GM12878 (cell line): ENCODE measurements at regions not wholly inside any gene's neighbourhood (a gene's known extent, or its start where the extent isn't known, plus 50 kb on each side); places are given as distances from the start of the nearest gene placed in this dataset.

Source experiments
- ATAC-seq: fragments of 200-7000 bp; cut with Tn5 transposase; 3 replicates; pipeline ENCODE4 v1.9.1; 2020; ENCODE audit warnings: mild to moderate bottlenecking, moderate library complexity
- BruUV-seq: library from RNA; stranded (reverse); fragments of 400-500 nt; replicated peaks from 2 replicates; lab custom pipeline; 2021; lab: Mats Ljungman, UMichigan
- CTCF ChIA-PET: fragments of 300-600 bp; sonication (Branson Sonifier 250); formaldehyde crosslinking; extraction: SDS; loops from one replicate; lab custom pipeline; 2021; ENCODE audit warnings: inconsistent platforms; lab: Yijun Ruan, JAX
- POLR2A ChIA-PET: fragments of 350-600 bp; formaldehyde crosslinking; extraction: SDS; loops from one replicate; lab custom pipeline; 2021; ENCODE audit warnings: inconsistent platforms; lab: Charles Lee
- RAD21 ChIA-PET: fragments of 300-600 bp; sonication (Branson Sonifier 250); formaldehyde crosslinking; loops from one replicate; lab custom pipeline; 2023; ENCODE audit warnings: antibody characterized with exemption; ENCODE audit not compliant: unreplicated experiment; lab: Charles Lee
- SMC1A ChIA-PET: fragments of 300-600 bp; sonication (Branson Sonifier 250); formaldehyde crosslinking; loops from one replicate; lab custom pipeline; 2023; ENCODE audit not compliant: unreplicated experiment, uncharacterized antibody; lab: Charles Lee
- DNase-seq: peaks from one replicate; pipeline ENCODE4 v3.0.0-alpha.2; 2011; ENCODE audit warnings: low read depth, low spot score
- FAIRE-seq: peaks from 3 replicates; lab custom pipeline; 2011; peaks lifted over from hg19 to GRCh38; lab: Jason Lieb, UNC
- H2AFZ ChIP-seq: 2 replicates; pipeline ENCODE4 v1.6.0; 2011; ENCODE audit warnings: low read depth, low read length, control low read depth; ENCODE audit not compliant: control insufficient read depth
- H3K27ac ChIP-seq: 2 replicates; pipeline ENCODE4 v1.5.1; 2011; ENCODE audit warnings: control low read depth; ENCODE audit not compliant: control insufficient read depth, insufficient read depth
- H3K27me3 ChIP-seq, 2 experiments: replicated peaks in 1 of 2; 2 replicates each; pipeline versions ENCODE4 v1.6.0 to v1.6.1; 2011; ENCODE audit warnings: low read length in 1 of 2; ENCODE audit not compliant: control insufficient read depth in 2 of 2, insufficient read depth in 2 of 2
- H3K36me3 ChIP-seq, 2 experiments: 2 replicates each; pipeline ENCODE4 v1.5.1; 2011; ENCODE audit warnings: low read length in 1 of 2; ENCODE audit not compliant: control insufficient read depth in 2 of 2, insufficient read depth in 2 of 2
- H3K4me1 ChIP-seq: 2 replicates; pipeline ENCODE4 v1.6.1; 2011; ENCODE audit warnings: mild to moderate bottlenecking, low read length, moderate library complexity, mixed read lengths; ENCODE audit not compliant: control insufficient read depth, insufficient read depth
- H3K4me2 ChIP-seq: 2 replicates; pipeline ENCODE4 v1.6.0; 2011; ENCODE audit warnings: control low read depth; ENCODE audit not compliant: control insufficient read depth, insufficient read depth
- H3K4me3 ChIP-seq: fragments of 200-600 bp; sonication (generic); 2 replicates; pipeline ENCODE4 v1.5.1; 2016
- H3K79me2 ChIP-seq: 2 replicates; pipeline ENCODE4 v1.6.0; 2011; ENCODE audit warnings: low read length; ENCODE audit not compliant: control insufficient read depth, insufficient read depth
- H3K9ac ChIP-seq: 2 replicates; pipeline ENCODE4 v1.8.0; 2011; ENCODE audit warnings: low read length, control low read depth, mixed read lengths; ENCODE audit not compliant: control insufficient read depth, insufficient read depth
- H3K9me3 ChIP-seq: replicated peaks from 3 replicates; pipeline ENCODE4 v1.5.1; 2011; ENCODE audit warnings: mild to moderate bottlenecking, low read length; ENCODE audit not compliant: control insufficient read depth, insufficient read depth
- H4K20me1 ChIP-seq: 2 replicates; pipeline ENCODE4 v1.6.0; 2011; ENCODE audit not compliant: control insufficient read depth, insufficient read depth
- ATF7 ChIP-seq: fragments of 450-650 bp; IDR thresholded peaks from 2 replicates; pipeline ENCODE4 v1.6.1; 2016; ENCODE audit warnings: low read depth, mild to moderate bottlenecking
- BCL11A ChIP-seq: IDR thresholded peaks from 2 replicates; pipeline ENCODE4 v1.6.1; 2011; ENCODE audit warnings: low read depth, low read length
- BHLHE40 ChIP-seq, 2 experiments: fragments of 450-650 bp in 1 of 2; IDR thresholded peaks; 2 replicates each; pipeline ENCODE4 v1.6.1; 2011 to 2017; ENCODE audit warnings: low read depth in 2 of 2, borderline replicate concordance in 1 of 2, improper control_type of control experiment in 1 of 2, low read length in 1 of 2, mild to moderate bottlenecking in 1 of 2
- CBX5 ChIP-seq: sonication (generic); IDR thresholded peaks from 2 replicates; pipeline ENCODE4 v1.6.1; 2016; ENCODE audit warnings: low read depth, moderate library complexity, mild to moderate bottlenecking, inconsistent platforms
- CEBPB ChIP-seq, 2 experiments: fragments of 150-350 bp in 1 of 2; IDR thresholded peaks; 2 replicates each; pipeline ENCODE4 v1.6.1; 2012 to 2014; ENCODE audit warnings: low read depth in 2 of 2, low read length in 2 of 2, borderline replicate concordance in 1 of 2, inconsistent platforms in 1 of 2
- CREM ChIP-seq: IDR thresholded peaks from 2 replicates; pipeline ENCODE4 v1.6.1; 2014; ENCODE audit warnings: antibody characterized with exemption, low read depth
- DPF2 ChIP-seq: fragments of 450-650 bp; IDR thresholded peaks from 2 replicates; pipeline ENCODE4 v1.6.1; 2017; ENCODE audit warnings: mild to moderate bottlenecking
- LARP7 ChIP-seq: fragments of 450-650 bp; IDR thresholded peaks from 2 replicates; pipeline ENCODE4 v1.6.1; 2017; ENCODE audit warnings: mild to moderate bottlenecking
- PRDM15 ChIP-seq: fragments of 450-650 bp; formaldehyde crosslinking; IDR thresholded peaks from 2 replicates; pipeline ENCODE4 v1.4.0; 2020; ENCODE audit warnings: mild to moderate bottlenecking, moderate library complexity
- RCOR1 ChIP-seq: conservative IDR thresholded peaks from 2 replicates; pipeline ENCODE4 v1.6.1; 2012; ENCODE audit warnings: low read depth, low read length, improper control_type of control experiment
- USF2 ChIP-seq: IDR thresholded peaks from 2 replicates; pipeline ENCODE4 v1.6.1; 2011; ENCODE audit warnings: low read depth, low read length, improper control_type of control experiment, borderline replicate concordance
- ZBTB33 ChIP-seq: fragments of 450-650 bp; IDR thresholded peaks from 2 replicates; pipeline ENCODE4 v1.6.1; 2017; ENCODE audit warnings: mild to moderate bottlenecking
- WGBS: methylation state at CpG from one replicate; pipeline ENCODE4 v1.1.6; 2016; ENCODE audit warnings: low lambda C conversion rate; ENCODE audit not compliant: insufficient replicate concordance, insufficient coverage; ENCODE audit errors: missing lambda C conversion rate; 5-methylcytosine and 5-hydroxymethylcytosine counted together
- in situ Hi-C: fragments of 300-500 bp; cut with MboI; formaldehyde crosslinking; loops from 9 replicates; pipeline ENCODE4 v1.14.3; 2018; ENCODE audit warnings: mixed read lengths
- intact Hi-C: fragments of 100-400 bp; cut with micrococcal nuclease; formaldehyde crosslinking; loops from one replicate; pipeline ENCODE4 v1.14.2; 2022; ENCODE audit not compliant: unreplicated experiment

- no peaks in the 10 kb centered on the region for H3K9me3 ChIP-seq
- no peak overlapping the region for H3K4me3 ChIP-seq
- BruUV-seq, result no TSS peak
- ChIA-PET CTCF (no interaction called here), POLR2A (no interaction called here), RAD21 (no interaction called here), SMC1A (interaction anchor here (1.8 kb wide), 1 partner anchor 35 kb away, joined by 8 read pairs; no protein-coding TSS in a partner anchor)
- no peak for FAIRE-seq
- no peak overlapping the region for H2AFZ ChIP-seq
- TF ChIP-seq DPF2, result no peak
- TF ChIP-seq ATF7, result no peak
- no peak for TF ChIP-seq CEBPB (IDR thresholded peaks at IDR 0.05; ENCODE audit: borderline replicate concordance in 1 of 2, low read depth in 2 of 2, low read length in 2 of 2)
- no peaks in the 10 kb centered on the region for H3K36me3 ChIP-seq
- ATAC-seq, result no peak
- DNase-seq, result no peak
- no peaks in the 10 kb centered on the region for H4K20me1 ChIP-seq
- no peak overlapping the region for H3K9ac ChIP-seq
- WGBS, result 86% methylated on average over 3 of the region's 3 CpGs
- in situ Hi-C loops (no loop called here), intact Hi-C loops (no loop called here)
- no peak overlapping the region for H3K27ac ChIP-seq
- no peaks in the 10 kb centered on the region for H3K79me2 ChIP-seq
- no peaks in the 10 kb centered on the region for H3K4me1 ChIP-seq
- H3K4me2 ChIP-seq, result no peak overlapping the region
- H3K27me3 ChIP-seq, result no peaks in the 10 kb centered on the region
Measured at GRCh38 chr2:64249426-64249825, 105.2 kb upstream of the PELI1 start.

GRCh38 chr2:64250063-64250462, 105.8 kb upstream of the PELI1 start:
- Histone ChIP-seq H3K4me1 (no peaks in the 10 kb centered on the region), H3K27me3 (no peaks in the 10 kb centered on the region), H3K27ac (no peak overlapping the region), H4K20me1 (no peaks in the 10 kb centered on the region), H3K4me2 (no peak overlapping the region), H2AFZ (no peak overlapping the region), H3K9me3 (no peaks in the 10 kb centered on the region), H3K9ac (no peak overlapping the region), H3K36me3 (no peaks in the 10 kb centered on the region), H3K79me2 (no peaks in the 10 kb centered on the region), H3K4me3 (no peak overlapping the region)
- ChIA-PET RAD21 (no interaction called here), CTCF (interaction anchor here (1.5 kb wide), 1 partner anchor 81 kb away, joined by 5 read pairs; no protein-coding TSS in a partner anchor), SMC1A (interaction anchor here (0.6 to 1.8 kb wide), 5 partner anchors 11 to 82 kb away, joined by 3 to 8 read pairs (median 5); no protein-coding TSS in a partner anchor), POLR2A (no interaction called here)
- in situ Hi-C loops (no loop called here), intact Hi-C loops (no loop called here)
- ATAC-seq (no peak), DNase-seq (no peak), FAIRE-seq (no peak)
- WGBS, result 43% methylated on average over 2 of the region's 2 CpGs
- BruUV-seq, result no TSS peak
- TF ChIP-seq LARP7 (no peak), BCL11A (no peak), RCOR1 (no peak), ZBTB33 (no peak), PRDM15 (CRISPR knock-in tag) (no peak), CREM (no peak), CBX5 (no peak), USF2 (no peak), BHLHE40 (IDR thresholded peaks at IDR 0.05; ENCODE audit: borderline replicate concordance in 1 of 2, low read depth in 2 of 2, low read length in 1 of 2) (no peak)
